ENCODE measurements at regions not wholly inside any gene's neighbourhood (a gene's known extent, or its start where the extent isn't known, plus 50 kb on each side); places are given as distances from the start of the nearest gene placed in this dataset.

GRCh38 chrY:19354061-19354856 is 390.3 kb downstream of the KDM5D start:
- H3K27me3 ChIP-seq (ENCODE audit: low read depth, low read length) = no peaks in the 10 kb centered on the region
- no peak overlapping the region for H3K4me3 ChIP-seq (ENCODE audit: low read depth in 1 of 2, low read length in 2 of 2)
- H3K9me3 ChIP-seq (ENCODE audit: control insufficient read depth in 1 of 2, low read length in 2 of 2) = no peaks in the 10 kb centered on the region
- H3K36me3 ChIP-seq (ENCODE audit: control insufficient read depth in 1 of 2, insufficient read depth in 2 of 2, low read length in 2 of 2) = no peaks in the 10 kb centered on the region
- H3K4me1 ChIP-seq (ENCODE audit: control insufficient read depth in 1 of 2, insufficient read depth in 2 of 2, low read length in 2 of 2) = no peaks in the 10 kb centered on the region
- H3K27ac ChIP-seq (ENCODE audit: low read length) = no peak overlapping the region

- H3K9me3 ChIP-seq (ENCODE audit: control insufficient read depth in 1 of 2, low read length in 2 of 2) = no peaks in the 10 kb centered on the region
- no peaks in the 10 kb centered on the region for H3K36me3 ChIP-seq (ENCODE audit: control insufficient read depth in 1 of 2, insufficient read depth in 2 of 2, low read length in 2 of 2)
- H3K27me3 ChIP-seq (ENCODE audit: low read depth, low read length) = no peaks in the 10 kb centered on the region
- H3K4me3 ChIP-seq (ENCODE audit: low read depth in 1 of 2, low read length in 2 of 2) = no peak overlapping the region
- no peaks in the 10 kb centered on the region for H3K4me1 ChIP-seq (ENCODE audit: control insufficient read depth in 1 of 2, insufficient read depth in 2 of 2, low read length in 2 of 2)
- H3K27ac ChIP-seq (ENCODE audit: low read length) = no peak overlapping the region
Observed at GRCh38 chrY:19351616-19352015, 392.9 kb downstream of the KDM5D start.

GRCh38 chrY:19321701-19322100 is 422.8 kb downstream of the KDM5D start:
- H3K27ac ChIP-seq (ENCODE audit: low read length) = no peak overlapping the region
- H3K4me1 ChIP-seq (ENCODE audit: control insufficient read depth in 1 of 2, insufficient read depth in 2 of 2, low read length in 2 of 2) = no peaks in the 10 kb centered on the region
- no peaks in the 10 kb centered on the region for H3K36me3 ChIP-seq (ENCODE audit: control insufficient read depth in 1 of 2, insufficient read depth in 2 of 2, low read length in 2 of 2)
- H3K4me3 ChIP-seq (ENCODE audit: low read depth in 1 of 2, low read length in 2 of 2) = no peak overlapping the region
- H3K9me3 ChIP-seq (ENCODE audit: control insufficient read depth in 1 of 2, low read length in 2 of 2) = peaks cover 0 to 4% of the 10 kb centered on the region in 2 donors
- no peaks in the 10 kb centered on the region for H3K27me3 ChIP-seq (ENCODE audit: low read depth, low read length)

GRCh38 chrY:19319135-19319534 is 425.4 kb downstream of the KDM5D start:
- Histone ChIP-seq H3K4me1 (ENCODE audit: control insufficient read depth in 1 of 2, insufficient read depth in 2 of 2, low read length in 2 of 2) (no peaks in the 10 kb centered on the region), H3K36me3 (ENCODE audit: control insufficient read depth in 1 of 2, insufficient read depth in 2 of 2, low read length in 2 of 2) (no peaks in the 10 kb centered on the region), H3K27me3 (ENCODE audit: low read depth, low read length) (no peaks in the 10 kb centered on the region), H3K4me3 (ENCODE audit: low read depth in 1 of 2, low read length in 2 of 2) (no peak overlapping the region), H3K9me3 (ENCODE audit: control insufficient read depth in 1 of 2, low read length in 2 of 2) (peaks cover 0 to 4% of the 10 kb centered on the region in 2 donors), H3K27ac (ENCODE audit: low read length) (no peak overlapping the region)

GRCh38 chrY:19317271-19317987 is 427.1 kb downstream of the KDM5D start:
- no peaks in the 10 kb centered on the region for H3K36me3 ChIP-seq (ENCODE audit: control insufficient read depth in 1 of 2, insufficient read depth in 2 of 2, low read length in 2 of 2)
- H3K4me3 ChIP-seq (ENCODE audit: low read depth in 1 of 2, low read length in 2 of 2) = no peak overlapping the region
- peaks cover 0 to 4% of the 10 kb centered on the region in 2 donors for H3K9me3 ChIP-seq (ENCODE audit: control insufficient read depth in 1 of 2, low read length in 2 of 2)
- no peak overlapping the region for H3K27ac ChIP-seq (ENCODE audit: low read length)
- no peaks in the 10 kb centered on the region for H3K4me1 ChIP-seq (ENCODE audit: control insufficient read depth in 1 of 2, insufficient read depth in 2 of 2, low read length in 2 of 2)
- no peaks in the 10 kb centered on the region for H3K27me3 ChIP-seq (ENCODE audit: low read depth, low read length)

- Histone ChIP-seq H3K4me3 (ENCODE audit: low read depth in 1 of 2, low read length in 2 of 2) (no peak overlapping the region), H3K4me1 (ENCODE audit: control insufficient read depth in 1 of 2, insufficient read depth in 2 of 2, low read length in 2 of 2) (no peaks in the 10 kb centered on the region), H3K27ac (ENCODE audit: low read length) (no peak overlapping the region), H3K9me3 (ENCODE audit: control insufficient read depth in 1 of 2, low read length in 2 of 2) (no peaks in the 10 kb centered on the region), H3K27me3 (ENCODE audit: low read depth, low read length) (no peaks in the 10 kb centered on the region), H3K36me3 (ENCODE audit: control insufficient read depth in 1 of 2, insufficient read depth in 2 of 2, low read length in 2 of 2) (no peaks in the 10 kb centered on the region)
Observed at GRCh38 chrY:19307627-19308026, 436.9 kb downstream of the KDM5D start.

GRCh38 chrY:19303136-19303535 is 441.4 kb downstream of the KDM5D start:
- Histone ChIP-seq H3K4me3 (ENCODE audit: low read depth in 1 of 2, low read length in 2 of 2) (no peak overlapping the region), H3K27me3 (ENCODE audit: low read depth, low read length) (no peaks in the 10 kb centered on the region), H3K36me3 (ENCODE audit: control insufficient read depth in 1 of 2, insufficient read depth in 2 of 2, low read length in 2 of 2) (no peaks in the 10 kb centered on the region), H3K4me1 (ENCODE audit: control insufficient read depth in 1 of 2, insufficient read depth in 2 of 2, low read length in 2 of 2) (no peaks in the 10 kb centered on the region), H3K27ac (ENCODE audit: low read length) (no peak overlapping the region), H3K9me3 (ENCODE audit: control insufficient read depth in 1 of 2, low read length in 2 of 2) (peaks cover 0 to 4% of the 10 kb centered on the region in 2 donors)

- no peaks in the 10 kb centered on the region for H3K4me1 ChIP-seq (ENCODE audit: control insufficient read depth in 1 of 2, insufficient read depth in 2 of 2, low read length in 2 of 2)
- no peaks in the 10 kb centered on the region for H3K36me3 ChIP-seq (ENCODE audit: control insufficient read depth in 1 of 2, insufficient read depth in 2 of 2, low read length in 2 of 2)
- H3K27me3 ChIP-seq (ENCODE audit: low read depth, low read length) = no peaks in the 10 kb centered on the region
- H3K9me3 ChIP-seq (ENCODE audit: control insufficient read depth in 1 of 2, low read length in 2 of 2) = no peaks in the 10 kb centered on the region
- no peak overlapping the region for H3K4me3 ChIP-seq (ENCODE audit: low read depth in 1 of 2, low read length in 2 of 2)
- no peak overlapping the region for H3K27ac ChIP-seq (ENCODE audit: low read length)
Observed at GRCh38 chrY:19290925-19291324, 453.6 kb downstream of the KDM5D start.

- H3K4me1 ChIP-seq (ENCODE audit: control insufficient read depth in 1 of 2, insufficient read depth in 2 of 2, low read length in 2 of 2) = no peaks in the 10 kb centered on the region
- H3K27me3 ChIP-seq (ENCODE audit: low read depth, low read length) = no peaks in the 10 kb centered on the region
- H3K9me3 ChIP-seq (ENCODE audit: control insufficient read depth in 1 of 2, low read length in 2 of 2) = no peaks in the 10 kb centered on the region
- no peak overlapping the region for H3K4me3 ChIP-seq (ENCODE audit: low read depth in 1 of 2, low read length in 2 of 2)
- no peaks in the 10 kb centered on the region for H3K36me3 ChIP-seq (ENCODE audit: control insufficient read depth in 1 of 2, insufficient read depth in 2 of 2, low read length in 2 of 2)
- H3K27ac ChIP-seq (ENCODE audit: low read length) = no peak overlapping the region
Observed at GRCh38 chrY:19274076-19274475, 470.4 kb downstream of the KDM5D start.

GRCh38 chrY:19268331-19268730 is 476.2 kb downstream of the KDM5D start:
- no peak overlapping the region for H3K4me3 ChIP-seq (ENCODE audit: low read depth in 1 of 2, low read length in 2 of 2)
- no peaks in the 10 kb centered on the region for H3K4me1 ChIP-seq (ENCODE audit: control insufficient read depth in 1 of 2, insufficient read depth in 2 of 2, low read length in 2 of 2)
- no peak overlapping the region for H3K27ac ChIP-seq (ENCODE audit: low read length)
- H3K27me3 ChIP-seq (ENCODE audit: low read depth, low read length) = no peaks in the 10 kb centered on the region
- H3K9me3 ChIP-seq (ENCODE audit: control insufficient read depth in 1 of 2, low read length in 2 of 2) = no peaks in the 10 kb centered on the region
- no peaks in the 10 kb centered on the region for H3K36me3 ChIP-seq (ENCODE audit: control insufficient read depth in 1 of 2, insufficient read depth in 2 of 2, low read length in 2 of 2)

- Histone ChIP-seq H3K27me3 (ENCODE audit: low read depth, low read length) (no peaks in the 10 kb centered on the region), H3K4me3 (ENCODE audit: low read depth in 1 of 2, low read length in 2 of 2) (no peak overlapping the region), H3K4me1 (ENCODE audit: control insufficient read depth in 1 of 2, insufficient read depth in 2 of 2, low read length in 2 of 2) (no peaks in the 10 kb centered on the region), H3K27ac (ENCODE audit: low read length) (no peak overlapping the region), H3K9me3 (ENCODE audit: control insufficient read depth in 1 of 2, low read length in 2 of 2) (no peaks in the 10 kb centered on the region), H3K36me3 (ENCODE audit: control insufficient read depth in 1 of 2, insufficient read depth in 2 of 2, low read length in 2 of 2) (no peaks in the 10 kb centered on the region)
Observed at GRCh38 chrY:19265404-19265803, 479.1 kb downstream of the KDM5D start.
